CD4-positive, alpha-beta memory T cell (primary cell): ENCODE measurements at regions not wholly inside any gene's neighbourhood (a gene's known extent, or its start where the extent isn't known, plus 50 kb on each side); places are given as distances from the start of the nearest gene placed in this dataset.

Experiments
- CTCF ChIA-PET: fragments of 350-600 bp; sonication (Branson Sonifier 250); formaldehyde crosslinking; loops from one replicate; lab custom pipeline; 2021; ENCODE audit warnings: inconsistent platforms; ENCODE audit not compliant: partially characterized antibody; lab: Charles Lee
- POLR2A ChIA-PET: fragments of 350-600 bp; sonication (Branson Sonifier 250); formaldehyde crosslinking; loops from one replicate; lab custom pipeline; 2021; ENCODE audit not compliant: partially characterized antibody; lab: Charles Lee
- DNase-seq, 5 donors: peaks; one replicate each; pipeline versions ENCODE4 v3.0.0 to v3.0.0-alpha.2; 2020 to 2022; ENCODE audit warnings: mixed read lengths in 1 of 5
- H3K27ac ChIP-seq: one replicate; pipeline ENCODE4 v1.7.0; 2013; ENCODE audit warnings: low read depth, low read length
- H3K27me3 ChIP-seq: 2 replicates; pipeline ENCODE4 v1.7.0; 2013; ENCODE audit warnings: mild to moderate bottlenecking, low read length, moderate library complexity; ENCODE audit not compliant: insufficient read depth
- H3K36me3 ChIP-seq: 2 replicates; pipeline ENCODE4 v1.7.0; 2013; ENCODE audit warnings: mild to moderate bottlenecking, low read length, moderate library complexity; ENCODE audit not compliant: insufficient read depth
- H3K4me1 ChIP-seq: 2 replicates; pipeline ENCODE4 v1.7.0; 2013; ENCODE audit warnings: mild to moderate bottlenecking, low read length, moderate library complexity; ENCODE audit not compliant: insufficient read depth
- H3K4me3 ChIP-seq, 2 donors: one replicate each; pipeline ENCODE4 v1.7.0; 2013; ENCODE audit warnings: low read length in 2 of 2, mild to moderate bottlenecking in 1 of 2
- H3K9me3 ChIP-seq, 2 donors: one replicate each; pipeline ENCODE4 v1.7.0; 2013; ENCODE audit warnings: low read length in 2 of 2, control low read depth in 1 of 2; ENCODE audit not compliant: control insufficient read depth in 1 of 2
- H3K27ac Mint-ChIP-seq, 7 donors: one replicate each; pipeline ENCODE4 v1.8.0; 2020 to 2021; ENCODE audit warnings: mixed read lengths in 7 of 7, mild to moderate bottlenecking in 6 of 7, inconsistent platforms in 3 of 7, moderate library complexity in 3 of 7
- H3K27me3 Mint-ChIP-seq, 2 donors: one replicate each; pipeline ENCODE4 v1.8.0; 2020 to 2021; ENCODE audit warnings: mixed read lengths in 2 of 2
- H3K36me3 Mint-ChIP-seq, 2 donors: one replicate each; pipeline ENCODE4 v1.8.0; 2020 to 2021; ENCODE audit warnings: mixed read lengths in 2 of 2, inconsistent platforms in 1 of 2, mild to moderate bottlenecking in 1 of 2
- H3K4me1 Mint-ChIP-seq, 4 donors: one replicate each; pipeline ENCODE4 v1.8.0; 2020 to 2021; ENCODE audit warnings: mixed read lengths in 4 of 4, mild to moderate bottlenecking in 1 of 4
- H3K4me3 Mint-ChIP-seq, 8 donors: one replicate each; pipeline ENCODE4 v1.8.0; 2020 to 2021; ENCODE audit warnings: mixed read lengths in 8 of 8, mild to moderate bottlenecking in 7 of 8, moderate library complexity in 6 of 8, inconsistent platforms in 3 of 8
- H3K9me3 Mint-ChIP-seq, 8 donors: one replicate each; pipeline ENCODE4 v1.8.0; 2020 to 2021; ENCODE audit warnings: mixed read lengths in 8 of 8, mild to moderate bottlenecking in 5 of 8, inconsistent platforms in 3 of 8, moderate library complexity in 1 of 8
- intact Hi-C: fragments of 100-400 bp; cut with micrococcal nuclease; formaldehyde crosslinking; loops from one replicate; pipeline ENCODE4 v1.15.1; 2023

GRCh38 chr2:129129087-129129486 is 810.4 kb upstream of the HS6ST1 start:
- ChIA-PET POLR2A (no interaction called here), CTCF (no interaction called here)
- H3K27ac Mint-ChIP-seq, result no peak overlapping the region
- Histone ChIP-seq H3K27ac (no peak overlapping the region), H3K36me3 (no peaks in the 10 kb centered on the region), H3K27me3 (no peaks in the 10 kb centered on the region), H3K4me1 (no peaks in the 10 kb centered on the region), H3K4me3 (no peak overlapping the region), H3K9me3 (no peaks in the 10 kb centered on the region)
- H3K36me3 Mint-ChIP-seq, result no peaks in the 10 kb centered on the region
- H3K27me3 Mint-ChIP-seq, result no peaks in the 10 kb centered on the region
- H3K4me3 Mint-ChIP-seq, result no peak overlapping the region
- H3K4me1 Mint-ChIP-seq, result no peaks in the 10 kb centered on the region
- intact Hi-C loops, result no loop called here
- no peak for DNase-seq
- peaks cover 0 to 2% (median 0%) of the 10 kb centered on the region in 8 donors for H3K9me3 Mint-ChIP-seq

GRCh38 chr2:129133692-129134641 is 815.3 kb upstream of the HS6ST1 start:
- H3K27me3 ChIP-seq, result no peaks in the 10 kb centered on the region
- H3K36me3 Mint-ChIP-seq, result no peaks in the 10 kb centered on the region
- no peak overlapping the region for H3K4me3 Mint-ChIP-seq
- no peak overlapping the region for H3K27ac ChIP-seq
- POLR2A ChIA-PET, result no interaction called here
- no peak overlapping the region for H3K4me3 ChIP-seq
- no peaks in the 10 kb centered on the region for H3K9me3 ChIP-seq
- no peaks in the 10 kb centered on the region for H3K4me1 Mint-ChIP-seq
- CTCF ChIA-PET, result no interaction called here
- H3K4me1 ChIP-seq, result no peaks in the 10 kb centered on the region
- peaks cover 0 to 1% of the 10 kb centered on the region in 2 donors for H3K27me3 Mint-ChIP-seq
- intact Hi-C loops, result no loop called here
- no peak for DNase-seq
- H3K36me3 ChIP-seq, result no peaks in the 10 kb centered on the region
- H3K9me3 Mint-ChIP-seq, result peaks cover 0 to 3% (median 0%) of the 10 kb centered on the region in 8 donors
- H3K27ac Mint-ChIP-seq, result no peak overlapping the region

- Histone ChIP-seq H3K9me3 (no peaks in the 10 kb centered on the region), H3K27me3 (no peaks in the 10 kb centered on the region), H3K4me1 (no peaks in the 10 kb centered on the region), H3K36me3 (no peaks in the 10 kb centered on the region), H3K27ac (no peak overlapping the region), H3K4me3 (no peak overlapping the region)
- ChIA-PET POLR2A (no interaction called here), CTCF (no interaction called here)
- peaks cover 0 to 1% of the 10 kb centered on the region in 2 donors for H3K27me3 Mint-ChIP-seq
- H3K4me3 Mint-ChIP-seq, result no peak overlapping the region
- DNase-seq, result no peak
- intact Hi-C loops, result no loop called here
- H3K4me1 Mint-ChIP-seq, result no peaks in the 10 kb centered on the region
- no peaks in the 10 kb centered on the region for H3K36me3 Mint-ChIP-seq
- H3K9me3 Mint-ChIP-seq, result peaks cover 0 to 3% (median 0%) of the 10 kb centered on the region in 8 donors
- H3K27ac Mint-ChIP-seq, result no peak overlapping the region
Measured at GRCh38 chr2:129135017-129135416, 816.3 kb upstream of the HS6ST1 start.

GRCh38 chr2:129139380-129139779 is 820.7 kb upstream of the HS6ST1 start:
- ChIA-PET CTCF (no interaction called here), POLR2A (no interaction called here)
- Histone ChIP-seq H3K36me3 (no peaks in the 10 kb centered on the region), H3K27ac (no peak overlapping the region), H3K9me3 (no peaks in the 10 kb centered on the region), H3K4me1 (no peaks in the 10 kb centered on the region), H3K27me3 (no peaks in the 10 kb centered on the region), H3K4me3 (no peak overlapping the region)
- peaks cover 0 to 5% (median 0%) of the 10 kb centered on the region in 8 donors for H3K9me3 Mint-ChIP-seq
- H3K36me3 Mint-ChIP-seq, result no peaks in the 10 kb centered on the region
- no peak overlapping the region for H3K27ac Mint-ChIP-seq
- intact Hi-C loops, result no loop called here
- DNase-seq, result no peak
- H3K4me1 Mint-ChIP-seq, result no peaks in the 10 kb centered on the region
- H3K27me3 Mint-ChIP-seq, result peaks cover 0 to 3% of the 10 kb centered on the region in 2 donors
- no peak overlapping the region for H3K4me3 Mint-ChIP-seq

- Mint-ChIP-seq H3K4me1 (no peaks in the 10 kb centered on the region), H3K27ac (no peak overlapping the region), H3K27me3 (peaks cover 0 to 2% of the 10 kb centered on the region in 2 donors), H3K9me3 (peaks cover 0 to 5% (median 0%) of the 10 kb centered on the region in 8 donors), H3K36me3 (no peaks in the 10 kb centered on the region), H3K4me3 (no peak overlapping the region)
- ChIA-PET POLR2A (no interaction called here), CTCF (no interaction called here)
- Histone ChIP-seq H3K4me1 (no peaks in the 10 kb centered on the region), H3K27me3 (no peaks in the 10 kb centered on the region), H3K27ac (no peak overlapping the region), H3K9me3 (no peaks in the 10 kb centered on the region), H3K4me3 (no peak overlapping the region), H3K36me3 (no peaks in the 10 kb centered on the region)
- no peak for DNase-seq
- intact Hi-C loops, result no loop called here
Measured at GRCh38 chr2:129142465-129142864, 823.8 kb upstream of the HS6ST1 start.

DNA sequence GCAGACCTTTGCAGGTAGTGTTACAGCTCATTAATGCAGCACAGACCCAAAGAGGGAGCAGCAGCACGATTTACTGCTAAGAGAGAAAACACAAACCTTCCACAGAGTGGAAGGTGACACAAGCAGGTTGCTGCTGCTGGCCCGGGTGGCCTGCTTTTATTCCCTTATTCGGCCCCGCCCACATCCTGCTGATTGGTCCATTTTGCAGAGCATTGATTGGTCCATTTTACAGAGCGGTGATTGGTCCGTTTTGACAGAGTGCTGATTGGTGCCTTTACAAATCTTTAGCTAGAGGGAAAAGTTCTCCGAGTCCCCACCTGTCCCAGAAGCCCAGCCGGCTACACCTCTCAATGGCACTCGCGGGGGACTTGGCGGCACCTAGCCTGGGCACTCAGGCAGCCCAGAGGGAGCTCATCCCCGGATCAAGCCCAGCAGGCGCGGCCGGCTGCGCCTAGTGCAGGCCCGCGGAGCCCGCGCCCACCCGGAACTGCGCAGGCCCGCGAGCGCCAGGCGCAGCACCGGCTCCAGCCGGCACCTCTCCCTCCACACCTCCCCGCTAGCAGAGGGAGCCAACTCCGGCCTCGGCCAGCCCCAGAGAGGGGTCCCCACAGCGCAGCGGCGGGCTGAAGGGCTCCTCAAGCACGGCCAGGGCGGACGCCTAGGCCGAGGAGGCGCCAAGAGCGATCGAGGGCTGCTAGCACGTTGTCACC is 825.6 kb upstream of the HS6ST1 start:
- intact Hi-C loops, result no loop called here

DNA sequence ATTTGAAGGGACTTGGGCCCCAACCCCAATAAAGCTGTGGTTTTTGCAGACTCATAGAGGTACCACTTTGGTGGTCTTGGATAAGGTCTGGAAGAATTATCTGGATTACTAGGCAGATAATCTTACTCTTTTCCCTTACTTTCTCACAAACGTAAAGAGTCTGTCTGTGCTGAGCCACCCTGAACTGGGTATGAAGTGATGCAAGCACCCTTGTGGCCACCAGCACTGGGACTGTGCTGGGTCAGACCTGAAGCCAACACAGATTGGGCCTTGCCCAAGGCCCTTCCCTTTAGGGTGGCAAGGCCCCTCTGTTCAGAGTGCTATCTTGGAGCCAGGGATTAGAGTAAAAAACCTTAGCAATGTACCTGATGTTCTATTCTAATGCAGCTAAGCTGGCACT is 827.0 kb upstream of the RAB6C start:
- H3K27me3 Mint-ChIP-seq, result no peaks in the 10 kb centered on the region
- POLR2A ChIA-PET, result no interaction called here

More for the DNA sequence above, 825.6 kb upstream of the HS6ST1 start:
- Histone ChIP-seq H3K4me1 (no peaks in the 10 kb centered on the region), H3K4me3 (no peak overlapping the region), H3K36me3 (no peaks in the 10 kb centered on the region), H3K27me3 (no peaks in the 10 kb centered on the region), H3K9me3 (no peaks in the 10 kb centered on the region), H3K27ac (no peak overlapping the region)
- H3K27ac Mint-ChIP-seq, result no peak overlapping the region
- no peak overlapping the region for H3K4me3 Mint-ChIP-seq
- ChIA-PET POLR2A (no interaction called here), CTCF (no interaction called here)
- DNase-seq, result no peak
- H3K36me3 Mint-ChIP-seq, result no peaks in the 10 kb centered on the region
- peaks cover 0 to 2% of the 10 kb centered on the region in 2 donors for H3K27me3 Mint-ChIP-seq
- no peaks in the 10 kb centered on the region for H3K4me1 Mint-ChIP-seq
- peaks cover 0 to 6% (median 0%) of the 10 kb centered on the region in 8 donors for H3K9me3 Mint-ChIP-seq

More for the DNA sequence above, 827.0 kb upstream of the RAB6C start:
- no peak overlapping the region for H3K4me3 ChIP-seq
- Mint-ChIP-seq H3K9me3 (peaks cover 0 to 11% (median 2%) of the 10 kb centered on the region in 8 donors), H3K36me3 (no peaks in the 10 kb centered on the region), H3K4me3 (no peak overlapping the region), H3K27ac (no peak overlapping the region), H3K4me1 (no peaks in the 10 kb centered on the region)
- no peaks in the 10 kb centered on the region for H3K9me3 ChIP-seq
- intact Hi-C loops, result no loop called here
- no peaks in the 10 kb centered on the region for H3K27me3 ChIP-seq
- H3K4me1 ChIP-seq, result no peaks in the 10 kb centered on the region
- no peak for DNase-seq
- H3K36me3 ChIP-seq, result no peaks in the 10 kb centered on the region
- no peak overlapping the region for H3K27ac ChIP-seq
- CTCF ChIA-PET, result no interaction called here
